ENCODE measurements at regions not wholly inside any gene's neighbourhood (a gene's known extent, or its start where the extent isn't known, plus 50 kb on each side); places are given as distances from the start of the nearest gene placed in this dataset.

GRCh38 chr1:112060261-112060660 is 70.8 kb upstream of the KCND3 start (continued):
- no peak for TF ChIP-seq ZNF462 (CRISPR knock-in tag; IDR thresholded peaks at IDR 0.05)
- no peak for TF ChIP-seq NANOG (IDR thresholded peaks at IDR 0.05; ENCODE audit: borderline replicate concordance)
- TF ChIP-seq ZNF114 (CRISPR knock-in tag; IDR thresholded peaks at IDR 0.05) = no peak
- no peak for TF ChIP-seq EZH2 (IDR thresholded peaks at IDR 0.05; ENCODE audit: low read depth, unreplicated experiment)
- no peak for TF ChIP-seq REST (IDR thresholded peaks at IDR 0.05; ENCODE audit: unreplicated experiment)
- no peak for TF ChIP-seq JUNB (IDR thresholded peaks at IDR 0.05; ENCODE audit: unreplicated experiment)
- no peak for TF ChIP-seq CTCF (conservative IDR thresholded peaks at IDR 0.05; ENCODE audit: low read depth in 2 of 2)
- TF ChIP-seq ETS1 (IDR thresholded peaks at IDR 0.05) = no peak
